GM23338 (cell line): ENCODE measurements at regions not wholly inside any gene's neighbourhood (a gene's known extent, or its start where the extent isn't known, plus 50 kb on each side); places are given as distances from the start of the nearest gene placed in this dataset.
A peak's percentile ranks its signal among the peaks of the same experiment; 100 is the strongest.

Experiments
- ATAC-seq: fragments of 200-7000 bp; cut with Tn5 transposase; 3 replicates; pipeline ENCODE4 v1.9.1; 2020
- DNase-seq: peaks from one replicate; pipeline ENCODE4 v3.0.0-alpha.2; 2015; ENCODE audit warnings: low spot score
- H2AFZ ChIP-seq: fragments of 200-600 bp; sonication (generic); 2 replicates; pipeline ENCODE4 v1.8.0; 2016; ENCODE audit warnings: antibody characterized with exemption, mild to moderate bottlenecking, moderate library complexity
- H3F3A ChIP-seq: fragments of 200-600 bp; sonication (generic); replicated peaks from 2 replicates; pipeline ENCODE4 v1.8.0; 2017; ENCODE audit warnings: antibody characterized with exemption, mixed run types, low read depth
- H3K27ac ChIP-seq: fragments of 200-600 bp; sonication (generic); 2 replicates; pipeline ENCODE4 v1.6.1; 2016; ENCODE audit warnings: low read depth
- H3K27me3 ChIP-seq: fragments of 200-600 bp; sonication (generic); 2 replicates; pipeline ENCODE4 v1.8.0; 2016; ENCODE audit warnings: mild to moderate bottlenecking, mixed run types, moderate library complexity; ENCODE audit not compliant: insufficient read depth
- H3K36me3 ChIP-seq: fragments of 200-600 bp; sonication (generic); 2 replicates; pipeline ENCODE4 v1.8.0; 2016; ENCODE audit warnings: mild to moderate bottlenecking; ENCODE audit not compliant: insufficient read depth
- H3K4me1 ChIP-seq: fragments of 200-600 bp; sonication (generic); 2 replicates; pipeline ENCODE4 v1.8.0; 2016; ENCODE audit warnings: mild to moderate bottlenecking, moderate library complexity; ENCODE audit not compliant: insufficient read depth
- H3K4me2 ChIP-seq: fragments of 200-600 bp; sonication (generic); 2 replicates; pipeline ENCODE4 v1.7.1; 2017; ENCODE audit warnings: mixed run types
- H3K4me3 ChIP-seq: fragments of 200-600 bp; sonication (generic); 2 replicates; pipeline ENCODE4 v1.6.1; 2016; ENCODE audit warnings: mixed run types
- H3K79me2 ChIP-seq: fragments of 200-600 bp; sonication (generic); replicated peaks from 2 replicates; pipeline ENCODE4 v1.8.0; 2017; ENCODE audit warnings: mild to moderate bottlenecking; ENCODE audit not compliant: insufficient read depth
- H3K9me2 ChIP-seq: fragments of 200-600 bp; sonication (generic); 2 replicates; pipeline ENCODE4 v1.8.0; 2017; ENCODE audit not compliant: insufficient read depth
- H4K20me1 ChIP-seq: fragments of 200-600 bp; sonication (generic); replicated peaks from 2 replicates; pipeline ENCODE4 v1.8.0; 2017; ENCODE audit warnings: mild to moderate bottlenecking; ENCODE audit not compliant: insufficient read depth
- H3K27ac Mint-ChIP-seq: 2 replicates; pipeline ENCODE4 v1.8.0; 2020; ENCODE audit warnings: inconsistent platforms, mild to moderate bottlenecking, moderate library complexity, mixed read lengths
- H3K27me3 Mint-ChIP-seq: 3 replicates; pipeline ENCODE4 v1.8.0; 2022; ENCODE audit warnings: low read depth, mild to moderate bottlenecking, moderate library complexity, mixed read lengths, inconsistent platforms; ENCODE audit not compliant: insufficient read depth, poor library complexity
- H3K36me3 Mint-ChIP-seq: 3 replicates; pipeline ENCODE4 v1.8.0; 2021; ENCODE audit warnings: low read depth, mild to moderate bottlenecking, inconsistent platforms, moderate library complexity, mixed read lengths
- H3K4me1 Mint-ChIP-seq: 3 replicates; pipeline ENCODE4 v1.8.0; 2020; ENCODE audit warnings: mild to moderate bottlenecking, inconsistent platforms, mixed read lengths
- H3K4me3 Mint-ChIP-seq: 3 replicates; pipeline ENCODE4 v1.8.0; 2021; ENCODE audit warnings: moderate library complexity, mild to moderate bottlenecking, inconsistent platforms, mixed read lengths
- H3K9me3 Mint-ChIP-seq: 3 replicates; pipeline ENCODE4 v1.8.0; 2020; ENCODE audit warnings: moderate library complexity, mild to moderate bottlenecking, inconsistent platforms, mixed read lengths
- CREB1 ChIP-seq: fragments of 250-450 bp; sonication (Bioruptor Pico); IDR thresholded peaks from 2 replicates; pipeline ENCODE4 v1.5.0; 2020; ENCODE audit warnings: low read depth, mild to moderate bottlenecking, moderate library complexity
- EZH2 ChIP-seq: fragments of 200-600 bp; sonication (generic); IDR thresholded peaks from one replicate; pipeline ENCODE4 v1.8.0; 2017; ENCODE audit warnings: antibody characterized with exemption, mild to moderate bottlenecking, low read depth; ENCODE audit not compliant: unreplicated experiment
- EZH2phosphoT487 ChIP-seq: fragments of 200-600 bp; sonication (generic); IDR thresholded peaks from one replicate; pipeline ENCODE4 v1.8.1; 2018; ENCODE audit warnings: antibody characterized with exemption; ENCODE audit not compliant: unreplicated experiment
- JUNB ChIP-seq: IDR thresholded peaks from one replicate; pipeline ENCODE4 v1.6.1; 2016; ENCODE audit warnings: antibody characterized with exemption; ENCODE audit not compliant: unreplicated experiment
- NANOG ChIP-seq: IDR thresholded peaks from 2 replicates; pipeline ENCODE4 v1.6.1; 2016; ENCODE audit warnings: antibody characterized with exemption, borderline replicate concordance
- POLR2AphosphoS5 ChIP-seq: IDR thresholded peaks from 2 replicates; pipeline ENCODE4 v1.6.1; 2016; ENCODE audit warnings: antibody characterized with exemption, low read depth
- REST ChIP-seq: IDR thresholded peaks from one replicate; pipeline ENCODE4 v1.6.1; 2018; ENCODE audit warnings: antibody characterized with exemption; ENCODE audit not compliant: unreplicated experiment
- STAT1 ChIP-seq: IDR thresholded peaks from one replicate; pipeline ENCODE4 v1.6.1; 2016; ENCODE audit warnings: antibody characterized with exemption; ENCODE audit not compliant: unreplicated experiment
- ZNF114 ChIP-seq: fragments of 250-450 bp; sonication (Bioruptor Pico); IDR thresholded peaks from 2 replicates; pipeline ENCODE4 v1.5.0; 2020; ENCODE audit warnings: mild to moderate bottlenecking, moderate library complexity
- ZNF331 ChIP-seq: fragments of 250-450 bp; sonication (Bioruptor Pico); IDR thresholded peaks from 2 replicates; pipeline ENCODE4 v1.5.0; 2020; ENCODE audit warnings: low read depth, mild to moderate bottlenecking, moderate library complexity
- TF ChIP-seq, protein P1 (sequence below): fragments of 250-450 bp; sonication (Bioruptor Pico); IDR thresholded peaks from 2 replicates; pipeline ENCODE4 v1.5.0; 2020; ENCODE audit warnings: mild to moderate bottlenecking, moderate library complexity
- TF ChIP-seq, protein P2 (sequence below): IDR thresholded peaks from 2 replicates; pipeline ENCODE4 v1.6.1; 2016; ENCODE audit warnings: antibody characterized with exemption

DNA sequence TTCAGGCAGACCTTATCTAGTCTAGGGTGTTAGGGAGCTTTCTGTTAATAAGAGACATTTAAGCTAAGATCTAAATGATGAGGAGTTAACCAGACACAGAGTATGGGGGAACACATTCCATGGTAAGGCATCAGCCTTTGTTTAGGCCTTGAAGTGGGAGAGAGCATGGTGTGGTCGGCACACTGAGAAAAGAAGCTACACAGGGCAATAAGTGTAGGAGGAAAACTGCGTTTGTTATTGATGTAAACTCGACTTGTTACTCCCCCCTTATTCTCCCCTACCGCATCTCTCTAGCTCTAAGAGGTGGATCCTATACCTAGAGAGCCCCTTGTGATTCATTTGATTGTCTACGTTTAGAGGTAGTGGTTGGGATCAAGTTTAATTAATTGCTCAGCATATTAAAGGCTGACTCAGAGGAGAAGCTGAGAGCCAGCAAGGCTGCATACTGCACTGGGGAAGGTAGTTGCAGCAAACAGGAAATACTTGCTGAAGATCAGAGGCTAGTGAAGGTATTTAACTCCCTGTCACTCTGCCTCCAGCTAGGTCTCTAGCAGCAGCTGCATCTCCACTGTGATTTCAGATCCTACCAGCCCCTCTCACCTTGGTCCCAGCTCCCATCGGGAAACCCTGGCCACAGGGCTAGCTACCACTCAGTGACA, 86.8 kb upstream of the TEAD1 start:
- no peak overlapping the region for H3K4me2 ChIP-seq
- H3K9me2 ChIP-seq: no peaks in the 10 kb centered on the region
- H3K36me3 ChIP-seq: no peaks in the 10 kb centered on the region
- Mint-ChIP-seq H3K9me3 (no peaks in the 10 kb centered on the region), H3K27ac (no peak overlapping the region), H3K36me3 (no peaks in the 10 kb centered on the region), H3K4me3 (no peak overlapping the region), H3K4me1 (peaks cover 12% of the 10 kb centered on the region), H3K27me3 (peaks cover 1% of the 10 kb centered on the region)
- H3K27ac ChIP-seq: no peak overlapping the region
- H2AFZ ChIP-seq: no peak overlapping the region
- TF ChIP-seq EZH2phosphoT487 (no peak), POLR2AphosphoS5 (no peak), EZH2 (no peak), ZNF331 (CRISPR knock-in tag) (no peak), REST (no peak), JUNB (no peak), ZNF114 (no peak), NANOG (no peak), STAT1 (no peak), CREB1 (CRISPR knock-in tag) (no peak)
- TF ChIP-seq, protein P1, sequence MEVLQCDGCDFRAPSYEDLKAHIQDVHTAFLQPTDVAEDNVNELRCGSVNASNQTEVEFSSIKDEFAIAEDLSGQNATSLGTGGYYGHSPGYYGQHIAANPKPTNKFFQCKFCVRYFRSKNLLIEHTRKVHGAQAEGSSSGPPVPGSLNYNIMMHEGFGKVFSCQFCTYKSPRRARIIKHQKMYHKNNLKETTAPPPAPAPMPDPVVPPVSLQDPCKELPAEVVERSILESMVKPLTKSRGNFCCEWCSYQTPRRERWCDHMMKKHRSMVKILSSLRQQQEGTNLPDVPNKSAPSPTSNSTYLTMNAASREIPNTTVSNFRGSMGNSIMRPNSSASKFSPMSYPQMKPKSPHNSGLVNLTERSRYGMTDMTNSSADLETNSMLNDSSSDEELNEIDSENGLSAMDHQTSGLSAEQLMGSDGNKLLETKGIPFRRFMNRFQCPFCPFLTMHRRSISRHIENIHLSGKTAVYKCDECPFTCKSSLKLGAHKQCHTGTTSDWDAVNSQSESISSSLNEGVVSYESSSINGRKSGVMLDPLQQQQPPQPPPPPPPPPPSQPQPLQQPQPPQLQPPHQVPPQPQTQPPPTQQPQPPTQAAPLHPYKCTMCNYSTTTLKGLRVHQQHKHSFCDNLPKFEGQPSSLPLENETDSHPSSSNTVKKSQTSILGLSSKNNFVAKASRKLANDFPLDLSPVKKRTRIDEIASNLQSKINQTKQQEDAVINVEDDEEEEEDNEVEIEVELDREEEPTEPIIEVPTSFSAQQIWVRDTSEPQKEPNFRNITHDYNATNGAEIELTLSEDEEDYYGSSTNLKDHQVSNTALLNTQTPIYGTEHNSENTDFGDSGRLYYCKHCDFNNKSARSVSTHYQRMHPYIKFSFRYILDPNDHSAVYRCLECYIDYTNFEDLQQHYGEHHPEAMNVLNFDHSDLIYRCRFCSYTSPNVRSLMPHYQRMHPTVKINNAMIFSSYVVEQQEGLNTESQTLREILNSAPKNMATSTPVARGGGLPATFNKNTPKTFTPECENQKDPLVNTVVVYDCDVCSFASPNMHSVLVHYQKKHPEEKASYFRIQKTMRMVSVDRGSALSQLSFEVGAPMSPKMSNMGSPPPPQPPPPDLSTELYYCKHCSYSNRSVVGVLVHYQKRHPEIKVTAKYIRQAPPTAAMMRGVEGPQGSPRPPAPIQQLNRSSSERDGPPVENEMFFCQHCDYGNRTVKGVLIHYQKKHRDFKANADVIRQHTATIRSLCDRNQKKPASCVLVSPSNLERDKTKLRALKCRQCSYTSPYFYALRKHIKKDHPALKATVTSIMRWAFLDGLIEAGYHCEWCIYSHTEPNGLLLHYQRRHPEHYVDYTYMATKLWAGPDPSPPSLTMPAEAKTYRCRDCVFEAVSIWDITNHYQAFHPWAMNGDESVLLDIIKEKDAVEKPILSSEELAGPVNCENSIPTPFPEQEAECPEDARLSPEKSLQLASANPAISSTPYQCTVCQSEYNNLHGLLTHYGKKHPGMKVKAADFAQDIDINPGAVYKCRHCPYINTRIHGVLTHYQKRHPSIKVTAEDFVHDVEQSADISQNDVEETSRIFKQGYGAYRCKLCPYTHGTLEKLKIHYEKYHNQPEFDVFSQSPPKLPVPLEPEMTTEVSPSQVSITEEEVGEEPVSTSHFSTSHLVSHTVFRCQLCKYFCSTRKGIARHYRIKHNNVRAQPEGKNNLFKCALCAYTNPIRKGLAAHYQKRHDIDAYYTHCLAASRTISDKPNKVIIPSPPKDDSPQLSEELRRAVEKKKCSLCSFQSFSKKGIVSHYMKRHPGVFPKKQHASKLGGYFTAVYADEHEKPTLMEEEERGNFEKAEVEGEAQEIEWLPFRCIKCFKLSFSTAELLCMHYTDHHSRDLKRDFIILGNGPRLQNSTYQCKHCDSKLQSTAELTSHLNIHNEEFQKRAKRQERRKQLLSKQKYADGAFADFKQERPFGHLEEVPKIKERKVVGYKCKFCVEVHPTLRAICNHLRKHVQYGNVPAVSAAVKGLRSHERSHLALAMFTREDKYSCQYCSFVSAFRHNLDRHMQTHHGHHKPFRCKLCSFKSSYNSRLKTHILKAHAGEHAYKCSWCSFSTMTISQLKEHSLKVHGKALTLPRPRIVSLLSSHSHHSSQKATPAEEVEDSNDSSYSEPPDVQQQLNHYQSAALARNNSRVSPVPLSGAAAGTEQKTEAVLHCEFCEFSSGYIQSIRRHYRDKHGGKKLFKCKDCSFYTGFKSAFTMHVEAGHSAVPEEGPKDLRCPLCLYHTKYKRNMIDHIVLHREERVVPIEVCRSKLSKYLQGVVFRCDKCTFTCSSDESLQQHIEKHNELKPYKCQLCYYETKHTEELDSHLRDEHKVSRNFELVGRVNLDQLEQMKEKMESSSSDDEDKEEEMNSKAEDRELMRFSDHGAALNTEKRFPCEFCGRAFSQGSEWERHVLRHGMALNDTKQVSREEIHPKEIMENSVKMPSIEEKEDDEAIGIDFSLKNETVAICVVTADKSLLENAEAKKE (CRISPR knock-in tag): no peak
- TF ChIP-seq, protein P2, sequence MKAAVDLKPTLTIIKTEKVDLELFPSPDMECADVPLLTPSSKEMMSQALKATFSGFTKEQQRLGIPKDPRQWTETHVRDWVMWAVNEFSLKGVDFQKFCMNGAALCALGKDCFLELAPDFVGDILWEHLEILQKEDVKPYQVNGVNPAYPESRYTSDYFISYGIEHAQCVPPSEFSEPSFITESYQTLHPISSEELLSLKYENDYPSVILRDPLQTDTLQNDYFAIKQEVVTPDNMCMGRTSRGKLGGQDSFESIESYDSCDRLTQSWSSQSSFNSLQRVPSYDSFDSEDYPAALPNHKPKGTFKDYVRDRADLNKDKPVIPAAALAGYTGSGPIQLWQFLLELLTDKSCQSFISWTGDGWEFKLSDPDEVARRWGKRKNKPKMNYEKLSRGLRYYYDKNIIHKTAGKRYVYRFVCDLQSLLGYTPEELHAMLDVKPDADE: no peak
- peaks cover 7% of the 10 kb centered on the region for H3K4me1 ChIP-seq
- H3K27me3 ChIP-seq: 0 out of 2 replicates have a peak, but pooled peaks cover 10% of the 10 kb centered on the region
- H4K20me1 ChIP-seq: no peaks in the 10 kb centered on the region
- peak; percentile 79 for DNase-seq
- peak; percentile 96 for ATAC-seq
- H3F3A ChIP-seq: no peaks in the 10 kb centered on the region
- no peaks in the 10 kb centered on the region for H3K79me2 ChIP-seq
- no peak overlapping the region for H3K4me3 ChIP-seq
